ENCODE measurements at regions not wholly inside any gene's neighbourhood (a gene's known extent, or its start where the extent isn't known, plus 50 kb on each side); places are given as distances from the start of the nearest gene placed in this dataset.

- Mint-ChIP-seq H3K4me1 (ENCODE audit: low read depth) (no peaks in the 10 kb centered on the region), H3K9me3 (no peaks in the 10 kb centered on the region), H3K27ac (no peak overlapping the region), H3K27me3 (no peaks in the 10 kb centered on the region), H3K4me3 (no peak overlapping the region), H3K36me3 (ENCODE audit: low read depth) (no peaks in the 10 kb centered on the region)
Observed at GRCh38 chr3:6807967-6808588, 52.8 kb upstream of the GRM7 start.

GRCh38 chr3:6809349-6809748 lies 51.6 kb upstream of the GRM7 start:
- H3K4me3 Mint-ChIP-seq = no peak overlapping the region
- no peaks in the 10 kb centered on the region for H3K27me3 Mint-ChIP-seq
- H3K36me3 Mint-ChIP-seq (ENCODE audit: low read depth) = no peaks in the 10 kb centered on the region
- no peak overlapping the region for H3K27ac Mint-ChIP-seq
- no peaks in the 10 kb centered on the region for H3K4me1 Mint-ChIP-seq (ENCODE audit: low read depth)
- H3K9me3 Mint-ChIP-seq = no peaks in the 10 kb centered on the region
